ENCODE measurements at regions not wholly inside any gene's neighbourhood (a gene's known extent, or its start where the extent isn't known, plus 50 kb on each side); places are given as distances from the start of the nearest gene placed in this dataset.

DNA sequence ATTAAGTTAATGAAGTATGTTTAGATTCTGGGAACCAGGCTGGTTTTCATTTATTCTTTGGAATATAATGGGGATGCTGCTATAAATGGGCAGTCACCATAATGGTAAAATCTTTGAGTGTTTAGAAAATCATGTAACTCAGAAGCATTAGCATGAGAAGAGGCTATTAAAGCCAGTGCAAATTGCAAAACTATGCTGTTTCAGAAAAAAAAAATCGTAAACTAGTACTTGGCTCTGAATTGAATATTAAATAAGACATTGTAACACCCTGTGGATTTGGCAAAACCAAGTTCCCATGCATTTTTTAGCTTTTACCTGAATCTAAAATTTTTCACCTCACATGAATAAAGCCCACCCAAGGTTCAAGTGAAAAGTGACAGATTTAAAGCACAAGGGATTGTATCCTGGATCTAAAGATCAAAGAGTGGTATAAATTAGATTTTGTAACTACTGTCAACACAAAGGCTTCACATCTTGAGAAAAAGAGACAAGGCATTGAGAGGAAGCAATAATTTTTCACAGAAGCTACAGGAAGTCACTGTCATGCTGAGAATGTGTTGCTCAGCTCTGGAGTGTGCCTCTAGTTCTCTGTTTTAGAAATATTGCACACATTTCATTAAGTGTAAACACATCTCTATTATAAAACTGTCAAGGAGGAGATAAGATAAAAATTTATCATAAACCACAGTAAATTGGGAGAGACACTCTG, 142.2 kb downstream of the ABCA8 start:
- in situ Hi-C loops (cut with MboI; ENCODE audit: low sequenced_read_pairs) = no loop called here

DNA sequence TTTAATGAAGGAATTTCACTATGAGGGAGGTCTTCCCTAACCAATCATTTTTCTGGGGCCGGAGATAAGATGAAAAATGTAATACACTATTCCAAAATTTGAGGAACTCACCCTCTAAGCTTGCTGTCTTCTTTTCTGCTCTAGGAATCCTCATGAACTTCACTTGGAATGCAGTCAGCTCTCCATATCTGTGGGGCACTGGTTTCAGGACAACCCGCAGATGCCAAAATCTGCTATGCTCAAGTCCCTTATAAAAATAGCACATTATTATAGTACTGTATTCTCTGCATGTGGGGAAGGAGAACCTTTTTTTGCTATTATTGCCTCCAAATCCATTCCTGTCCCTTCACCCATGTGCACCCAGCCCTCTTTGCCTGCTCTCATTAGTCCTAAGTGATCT, 146.0 kb downstream of the ABCA8 start:
- in situ Hi-C loops (cut with MboI; ENCODE audit: low sequenced_read_pairs) = no loop called here

DNA sequence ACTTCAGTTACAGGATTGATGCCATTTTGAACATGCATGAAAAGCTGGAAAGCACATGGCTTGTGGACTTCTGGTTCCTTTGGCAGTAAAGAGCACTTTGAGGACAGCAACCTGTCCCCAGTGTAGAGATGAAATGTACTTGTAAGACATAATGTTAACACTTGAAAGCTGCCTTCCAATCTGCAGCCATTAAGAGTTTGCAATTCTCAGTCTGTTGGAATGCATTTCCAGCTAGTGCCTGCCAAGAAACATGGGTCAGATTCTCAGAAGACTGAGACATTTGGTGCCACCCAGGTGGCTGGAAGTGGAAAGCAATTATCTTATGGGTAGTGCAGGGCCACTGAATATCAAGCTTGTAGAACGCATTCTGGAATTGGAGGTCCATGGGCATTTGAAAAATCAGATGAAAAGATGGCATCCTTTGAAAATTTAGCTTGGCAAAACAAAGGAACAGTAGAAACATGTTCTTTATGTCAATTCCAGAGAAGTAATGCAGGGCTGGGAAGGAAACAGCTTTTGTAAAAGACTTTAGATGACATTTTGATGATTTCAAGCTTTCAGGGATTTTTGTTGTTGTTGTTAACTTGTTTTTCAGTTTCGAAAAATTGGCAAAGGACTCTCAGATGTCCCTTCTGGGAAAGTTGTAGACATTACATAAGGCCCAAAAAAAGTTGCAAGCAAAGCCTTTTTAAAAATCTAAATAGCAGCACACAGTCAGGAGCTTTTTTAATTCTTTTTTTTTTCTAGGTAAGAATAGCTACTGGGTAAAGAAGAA, 147.0 kb downstream of the ABCA8 start:
- in situ Hi-C loops (cut with MboI; ENCODE audit: low sequenced_read_pairs) = no loop called here

DNA sequence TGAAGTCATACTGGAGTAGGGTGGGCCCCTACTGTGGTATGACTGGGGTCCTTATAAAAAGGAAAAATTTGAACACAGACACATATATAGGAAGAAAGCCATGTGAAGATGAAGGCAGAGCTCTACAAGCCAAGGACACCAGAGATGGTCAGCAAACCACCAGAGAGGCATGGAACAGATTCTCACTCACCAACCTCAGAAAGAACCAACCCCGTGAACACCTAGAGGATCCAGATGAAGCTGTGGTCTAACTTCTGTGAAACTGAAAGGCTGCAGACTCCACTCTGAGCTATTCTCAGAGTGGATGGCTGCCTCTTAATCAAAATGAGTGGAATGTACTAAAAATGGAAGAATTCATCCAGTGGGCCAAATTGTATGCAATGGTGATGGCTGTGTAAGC, 149.6 kb downstream of the ABCA8 start:
- in situ Hi-C loops (cut with MboI; ENCODE audit: low sequenced_read_pairs) = no loop called here

DNA sequence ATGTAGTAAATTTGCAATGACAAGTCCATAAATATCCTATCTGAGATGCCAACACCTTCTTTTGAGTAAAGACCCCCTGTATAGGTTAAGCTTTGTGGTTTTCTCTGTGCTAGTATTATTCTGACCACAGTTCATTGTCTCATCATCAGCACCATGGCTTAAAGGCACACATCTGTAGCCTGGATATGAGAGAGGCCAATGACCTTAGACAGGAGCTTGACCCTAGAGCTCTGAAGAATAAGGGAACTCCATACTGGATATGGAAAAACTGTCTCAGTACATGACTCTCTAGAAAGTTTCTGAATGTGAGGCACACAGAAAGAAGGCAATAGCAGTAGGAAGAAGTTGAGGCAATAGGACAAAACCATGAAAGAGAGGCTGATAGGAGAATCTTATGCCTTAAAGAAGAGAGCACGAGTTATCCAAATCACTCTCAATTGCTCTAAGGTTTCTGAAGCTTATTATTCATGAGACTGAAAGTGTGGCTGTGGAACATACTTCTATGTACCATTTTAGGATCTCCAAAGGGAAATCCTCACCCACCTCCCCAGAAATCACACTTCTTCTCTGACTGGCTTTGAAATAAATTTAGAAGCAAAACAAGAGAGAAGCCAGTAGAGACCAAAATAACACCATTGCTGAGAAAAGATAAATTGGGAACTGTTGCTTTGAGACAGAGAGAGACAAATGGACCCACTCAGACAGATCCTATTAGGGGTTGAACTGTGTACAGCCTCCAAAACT, 150.2 kb downstream of the ABCA8 start:
- in situ Hi-C loops (cut with MboI; ENCODE audit: low sequenced_read_pairs) = no loop called here

DNA sequence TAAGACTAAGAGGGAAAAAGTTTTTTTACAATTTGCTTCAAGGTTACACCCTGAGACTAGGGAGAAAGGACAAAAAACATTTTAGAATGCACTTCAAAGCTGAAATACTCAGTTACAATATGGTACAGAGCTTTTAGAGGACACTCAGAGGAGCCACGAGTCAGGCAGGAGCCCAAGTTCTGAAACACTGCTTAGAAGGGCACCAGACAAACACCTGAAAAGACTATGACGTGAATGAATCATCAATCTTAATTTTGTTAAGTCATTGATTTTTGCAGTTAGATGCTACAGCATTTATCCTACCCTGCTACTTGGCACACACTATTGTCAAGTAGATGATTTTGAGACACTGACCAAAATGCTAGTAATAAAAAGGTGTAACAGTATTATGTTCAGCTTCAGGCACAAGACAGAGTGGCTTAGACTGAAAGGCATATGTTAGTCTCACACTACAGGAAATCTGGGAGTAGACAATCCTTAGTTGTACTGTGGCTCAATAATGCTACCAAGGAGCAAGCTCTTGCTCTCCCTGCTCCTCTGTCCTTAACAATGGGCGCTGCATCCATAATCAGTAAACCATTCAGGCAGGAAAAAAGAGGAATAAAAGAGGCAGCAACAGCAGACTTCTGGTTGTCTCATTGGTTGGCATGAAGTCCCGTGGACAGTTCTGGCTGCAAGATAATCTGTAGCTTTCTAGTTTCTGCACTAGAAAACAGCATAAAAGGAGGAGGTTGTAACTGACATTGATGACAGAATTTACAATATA, 151.8 kb downstream of the ABCA8 start:
- in situ Hi-C loops (cut with MboI; ENCODE audit: low sequenced_read_pairs) = no loop called here

DNA sequence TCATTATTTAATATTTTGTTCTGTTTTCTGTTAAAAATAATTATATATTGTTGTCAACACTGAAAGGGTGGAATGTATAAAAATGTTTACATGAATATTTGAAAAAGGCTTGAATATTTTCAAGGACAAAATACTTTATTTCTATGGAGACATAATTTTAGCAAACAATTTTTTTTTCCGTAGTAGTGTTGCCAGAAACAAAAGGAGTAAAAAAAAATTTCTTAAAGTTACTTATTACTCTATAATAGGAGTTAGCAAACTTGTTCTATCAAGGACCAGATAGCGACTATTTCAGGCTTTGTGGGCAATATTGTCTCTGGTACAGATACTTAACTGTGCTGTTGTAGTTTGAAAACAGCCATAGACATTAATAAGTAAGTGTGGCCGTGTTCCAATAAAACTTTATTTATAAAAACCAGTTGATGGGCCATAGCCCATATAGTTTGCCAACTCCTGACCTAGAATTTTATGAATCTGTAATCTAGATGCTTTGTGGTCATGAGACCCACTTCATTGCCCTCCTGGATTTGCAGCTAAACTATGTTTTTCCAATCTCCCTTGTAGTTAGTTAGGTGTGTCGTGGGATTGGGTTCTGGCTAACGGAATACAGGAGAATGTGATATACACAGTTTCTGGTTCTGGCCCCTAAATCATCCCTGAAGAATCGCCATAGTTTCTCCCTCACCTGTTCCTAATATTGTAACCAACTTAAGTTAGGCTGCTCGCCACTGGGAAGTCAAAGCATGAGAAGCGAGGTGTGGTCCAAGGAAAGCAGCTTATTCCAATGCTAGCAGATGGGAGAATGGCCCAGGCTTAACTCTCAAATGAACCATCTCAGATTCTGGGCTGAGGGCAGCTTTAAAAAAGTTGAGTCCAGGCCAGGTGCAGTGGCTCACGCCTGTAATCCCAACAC, 153.6 kb downstream of the ABCA8 start:
- in situ Hi-C loops (cut with MboI; ENCODE audit: low sequenced_read_pairs) = no loop called here

DNA sequence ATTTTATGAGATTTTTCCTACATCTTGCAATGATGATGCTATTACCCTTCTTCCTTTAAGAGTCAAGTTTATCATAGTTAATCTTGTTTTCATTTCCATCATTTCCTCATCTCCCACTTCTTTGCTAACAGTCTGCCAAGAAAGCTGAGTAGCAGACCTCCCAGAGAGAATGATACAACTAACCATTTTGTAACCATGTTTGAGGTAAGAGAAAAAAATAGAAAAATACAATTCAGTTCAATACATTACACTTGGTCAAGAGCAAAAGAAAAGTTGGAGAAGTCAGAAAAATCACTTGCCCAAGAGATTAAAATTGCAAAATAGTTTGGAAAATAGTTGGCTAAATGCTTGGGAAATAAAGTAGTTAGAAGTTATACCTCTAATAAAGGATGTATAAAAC, 154.4 kb downstream of the ABCA8 start:
- in situ Hi-C loops (cut with MboI; ENCODE audit: low sequenced_read_pairs) = no loop called here

DNA sequence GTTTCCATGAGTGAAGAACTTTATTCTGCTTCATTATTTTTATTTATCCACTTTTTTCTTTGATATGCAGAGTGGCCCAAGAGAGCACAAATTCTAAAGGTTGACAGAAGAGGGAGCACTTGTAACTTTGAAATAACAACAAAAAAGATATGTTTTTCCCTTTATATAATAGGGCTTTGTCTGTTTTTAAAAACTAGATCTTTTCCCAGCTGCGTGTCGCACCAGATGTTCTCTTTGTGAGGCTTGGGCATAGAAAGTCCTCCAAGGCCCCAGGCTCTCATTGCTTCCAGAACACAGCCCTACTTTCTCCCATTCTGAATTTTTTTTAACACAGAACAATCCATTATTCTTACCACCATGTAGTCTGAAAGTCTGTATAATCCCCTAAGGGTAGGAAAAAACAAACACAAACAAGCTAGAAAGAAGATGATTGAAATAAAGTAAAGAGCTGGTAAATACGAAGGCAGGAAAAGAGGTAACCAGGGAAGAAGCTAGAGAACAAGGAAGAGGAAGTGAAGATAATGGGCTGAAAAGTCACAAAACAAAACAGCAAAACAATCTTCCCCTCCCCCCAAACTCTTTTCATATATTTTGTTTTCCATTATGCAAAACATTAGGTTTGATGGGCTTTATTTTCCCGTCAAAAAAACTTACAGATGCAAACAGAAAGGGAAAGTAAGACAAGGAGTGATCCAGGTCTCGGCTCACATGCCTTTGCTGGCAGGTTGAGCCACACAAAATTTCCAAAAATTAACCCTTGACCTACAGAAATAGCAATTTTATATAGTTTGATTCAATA, 160.4 kb downstream of the ABCA8 start:
- in situ Hi-C loops (cut with MboI; ENCODE audit: low sequenced_read_pairs) = loop anchor here (25.0 kb wide), 1 partner anchor 167 kb away; the partner anchor contains the start of gene ABCA8

DNA sequence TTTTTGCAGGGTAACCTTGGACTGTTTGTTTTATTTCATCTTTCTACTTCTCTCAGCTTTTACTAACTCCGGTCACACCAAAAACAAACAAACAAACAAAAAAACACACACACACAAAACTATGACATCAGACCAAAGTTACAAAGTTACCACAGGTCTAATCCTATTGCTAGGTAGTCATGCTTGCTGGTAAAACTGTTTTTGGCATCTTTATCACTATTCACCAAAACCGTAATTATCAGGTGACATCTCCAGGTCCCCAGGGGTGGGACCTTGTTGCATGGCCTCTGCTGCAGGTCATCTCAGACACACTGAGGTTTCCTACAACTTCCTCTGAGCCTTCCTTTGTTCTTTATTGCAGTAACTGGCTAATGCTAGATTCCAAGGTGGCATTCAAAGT, 162.3 kb downstream of the ABCA8 start:
- in situ Hi-C loops (cut with MboI; ENCODE audit: low sequenced_read_pairs) = loop anchor here (25.0 kb wide), 1 partner anchor 169 kb away; the partner anchor contains the start of gene ABCA8

DNA sequence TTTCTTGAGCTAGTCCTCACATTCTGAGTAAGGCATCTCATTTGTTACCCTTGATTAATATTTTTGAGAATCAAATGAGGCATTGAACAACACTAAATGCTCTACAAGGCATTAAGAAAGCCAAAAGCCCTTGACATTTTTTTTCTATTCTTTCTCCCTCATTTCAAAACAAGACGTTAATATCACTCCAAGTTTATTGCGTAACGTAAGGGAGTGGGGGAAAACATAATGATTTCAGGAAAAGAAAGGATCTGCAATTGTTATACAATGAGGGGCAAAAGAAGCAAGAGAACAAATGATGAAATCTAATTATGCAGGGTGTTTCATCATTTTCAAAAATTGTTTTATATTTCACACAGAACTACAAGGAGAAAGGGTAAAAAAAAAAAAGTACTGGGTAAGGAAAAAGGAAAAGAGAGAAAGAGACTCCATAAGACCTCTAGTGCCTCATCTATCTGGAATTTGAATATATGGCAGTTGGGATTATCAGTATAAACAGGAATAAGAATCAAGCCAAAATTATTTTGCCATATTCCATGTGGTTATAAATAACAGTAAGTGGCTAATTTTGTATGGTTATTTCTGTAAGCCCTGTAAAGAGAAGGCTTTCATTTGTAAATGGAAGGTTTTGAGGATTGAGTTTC, 163.0 kb downstream of the ABCA8 start:
- in situ Hi-C loops (cut with MboI; ENCODE audit: low sequenced_read_pairs) = loop anchor here (25.0 kb wide), 1 partner anchor 170 kb away; the partner anchor contains the start of gene ABCA8

DNA sequence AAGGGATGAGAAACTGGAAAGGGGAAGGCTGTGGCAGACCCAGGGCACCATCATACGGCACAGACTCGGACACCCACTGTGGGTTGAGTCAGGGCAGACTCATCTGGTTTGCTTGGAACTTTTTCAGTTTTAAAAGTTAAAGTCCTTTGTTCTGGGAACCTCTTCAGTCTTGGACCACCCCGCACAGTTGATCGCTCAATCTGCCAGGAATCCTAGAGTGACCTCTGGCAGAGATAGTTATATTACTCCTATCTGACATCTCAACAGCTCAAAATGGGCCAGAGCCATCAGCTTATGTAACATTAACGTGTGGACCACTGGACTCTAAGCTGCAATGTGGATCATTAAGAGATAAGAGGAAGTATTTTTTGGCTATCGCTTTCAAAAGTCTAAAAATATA, 164.3 kb downstream of the ABCA8 start:
- in situ Hi-C loops (cut with MboI; ENCODE audit: low sequenced_read_pairs) = loop anchor here (25.0 kb wide), 1 partner anchor 171 kb away; the partner anchor contains the start of gene ABCA8

DNA sequence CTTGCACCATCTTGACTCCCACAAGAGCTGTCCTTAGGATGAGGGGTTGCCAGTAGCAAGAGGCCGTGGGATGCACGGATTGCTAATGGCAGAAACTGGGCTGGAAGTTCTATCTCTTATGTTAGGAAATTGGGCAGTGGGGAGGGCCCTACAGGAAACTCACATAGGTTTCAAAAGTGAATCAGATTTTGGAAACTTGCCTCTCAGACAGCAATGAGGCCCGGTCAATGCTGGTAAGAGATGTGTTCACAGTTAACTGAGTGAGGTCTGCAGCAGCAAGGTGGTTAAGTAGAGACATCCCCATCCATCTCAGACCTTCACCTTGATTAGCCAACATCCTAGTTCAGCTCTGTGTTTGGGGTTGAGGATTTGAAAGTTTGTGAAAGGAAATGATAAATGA, 164.7 kb downstream of the ABCA8 start:
- in situ Hi-C loops (cut with MboI; ENCODE audit: low sequenced_read_pairs) = loop anchor here (25.0 kb wide), 1 partner anchor 172 kb away; the partner anchor contains the start of gene ABCA8

DNA sequence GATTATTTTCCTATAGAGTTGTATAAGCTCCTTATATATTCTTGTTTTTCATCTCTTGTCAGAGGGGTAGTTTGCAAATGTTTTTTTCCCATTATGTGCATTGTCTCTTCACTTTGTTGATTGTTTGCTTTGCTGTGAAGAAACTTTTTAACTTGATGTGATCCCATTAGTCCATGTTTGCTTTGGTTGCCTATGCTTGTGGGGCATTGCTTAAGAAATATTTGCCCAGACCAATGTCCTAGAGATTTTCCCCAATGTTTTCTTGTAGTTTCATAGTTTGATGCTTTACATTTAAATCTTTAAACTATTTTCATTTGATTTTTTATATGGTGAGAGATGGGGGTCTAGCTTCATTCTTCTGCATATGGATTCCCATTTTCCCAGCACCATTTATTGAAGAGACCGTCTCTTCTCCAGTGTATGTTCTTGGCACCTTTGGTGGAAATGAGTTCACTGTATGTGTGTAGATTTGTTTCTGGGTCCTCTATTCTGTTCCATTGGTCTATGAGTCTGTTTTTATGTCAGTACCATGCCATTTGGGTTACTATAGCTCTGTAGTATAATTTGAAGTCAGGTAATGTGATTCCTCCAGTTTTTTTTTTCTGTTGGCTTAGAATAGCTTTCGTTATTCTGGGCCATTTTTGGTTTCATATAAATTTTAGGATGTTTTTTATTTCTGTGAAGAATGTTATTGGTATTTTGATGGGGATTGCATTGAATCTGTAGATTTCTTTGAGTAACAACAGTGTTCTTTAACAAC, 165.8 kb downstream of the ABCA8 start:
- in situ Hi-C loops (cut with MboI; ENCODE audit: low sequenced_read_pairs) = loop anchor here (25.0 kb wide), 1 partner anchor 173 kb away; the partner anchor contains the start of gene ABCA8

DNA sequence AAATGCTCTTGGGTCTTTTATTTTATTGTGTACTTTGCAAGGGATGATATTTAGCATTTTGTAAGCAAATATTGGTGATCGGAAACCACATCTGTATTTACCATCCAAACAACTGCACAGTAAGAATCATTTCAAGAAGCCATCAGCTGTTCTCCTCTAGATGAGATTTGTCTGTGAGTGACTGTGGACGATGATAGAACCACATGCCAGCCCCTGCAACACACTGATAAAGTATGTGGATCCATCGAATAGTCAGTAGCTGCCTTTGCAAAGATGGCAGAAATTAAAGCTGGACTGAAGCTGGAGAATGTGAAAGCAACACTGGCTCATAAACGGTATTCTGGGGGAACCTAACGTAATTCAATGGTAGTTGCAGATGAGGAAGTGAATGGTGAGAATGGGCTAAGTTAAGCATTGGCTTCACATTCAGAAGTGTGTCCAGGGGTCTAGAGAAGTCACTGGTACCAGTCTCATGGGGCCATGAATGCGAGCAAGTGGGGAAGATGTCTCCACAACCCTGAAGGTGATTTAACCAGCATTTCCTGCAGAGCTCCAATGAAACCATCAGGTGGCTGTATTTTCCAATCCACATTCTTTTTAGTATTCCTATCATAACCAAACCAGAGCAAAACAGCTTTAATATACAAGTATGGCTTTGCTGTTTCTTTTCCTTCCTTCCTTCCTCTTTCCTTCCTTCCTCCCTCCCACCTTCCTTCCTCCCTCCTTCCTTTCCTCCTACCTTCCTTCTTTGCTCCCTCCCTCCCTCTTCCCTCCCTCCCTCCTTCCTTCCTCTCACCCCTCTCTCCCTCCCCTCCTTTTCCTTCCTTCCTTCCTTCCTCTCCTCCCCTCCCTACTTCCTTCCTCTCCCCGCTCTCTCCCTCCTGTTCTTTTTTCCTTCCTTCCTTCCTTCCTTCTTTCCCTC, 169.4 kb downstream of the ABCA8 start:
- in situ Hi-C loops (cut with MboI; ENCODE audit: low sequenced_read_pairs) = loop anchor here (25.0 kb wide), 1 partner anchor 176 kb away; the partner anchor contains the start of gene ABCA8

DNA sequence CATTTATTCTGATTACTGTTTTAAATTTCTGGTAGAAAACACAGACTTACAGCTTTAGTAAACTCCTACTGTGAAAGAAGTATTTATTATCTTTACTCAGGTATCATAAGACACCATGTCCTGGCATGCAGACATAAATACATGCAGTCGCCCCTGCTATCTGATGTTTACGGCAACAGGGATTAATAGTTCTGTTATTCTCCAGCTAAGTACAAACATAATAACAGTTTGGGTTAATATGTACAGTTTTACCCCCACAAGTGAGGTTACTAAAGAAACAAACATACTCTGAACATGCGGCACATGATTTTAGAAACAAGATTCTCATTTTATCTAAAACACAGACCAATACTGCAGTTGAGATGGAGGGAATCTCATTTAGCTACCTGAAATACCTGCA, 170.8 kb downstream of the ABCA8 start:
- in situ Hi-C loops (cut with MboI; ENCODE audit: low sequenced_read_pairs) = loop anchor here (25.0 kb wide), 1 partner anchor 178 kb away; the partner anchor contains the start of gene ABCA8
